ENCODE measurements at regions not wholly inside any gene's neighbourhood (a gene's known extent, or its start where the extent isn't known, plus 50 kb on each side); places are given as distances from the start of the nearest gene placed in this dataset.

- TF ChIP-seq SETDB1 (IDR thresholded peaks at IDR 0.05; ENCODE audit: low read length): no peak
- TF ChIP-seq CTCF (IDR thresholded peaks at IDR 0.05 in 2 of 3, conservative IDR thresholded peaks at IDR 0.05 in 1 of 3; ENCODE audit: insufficient read depth in 2 of 3, low read depth in 1 of 3, low read length in 3 of 3): no peak
- TF ChIP-seq FOXJ3 (CRISPR knock-in tag; IDR thresholded peaks at IDR 0.05): no peak
These were observed 119.6 kb upstream of the SSTR4 start for GRCh38 chr20:22915512-22915911.

Data from K562 (cell line).